Nephron (organoid): ENCODE measurements at regions not wholly inside any gene's neighbourhood (a gene's known extent, or its start where the extent isn't known, plus 50 kb on each side); places are given as distances from the start of the nearest gene placed in this dataset.
"Not testable (repeated sequence)": the region's sequence is repeated elsewhere in the genome, so short reads cannot be mapped to it uniquely, and the experiment has no call there.

Source experiments
- H3K27ac Mint-ChIP-seq, 3 experiments: 2 replicates each; pipeline ENCODE4 v1.8.0; 2020; ENCODE audit warnings: mixed read lengths in 3 of 3, mild to moderate bottlenecking in 2 of 3, moderate library complexity in 1 of 3
- H3K27me3 Mint-ChIP-seq: 2 replicates; pipeline ENCODE4 v1.8.0; 2021; ENCODE audit warnings: low read depth, mild to moderate bottlenecking, moderate library complexity, mixed read lengths
- H3K36me3 Mint-ChIP-seq: 2 replicates; pipeline ENCODE4 v1.8.0; 2020; ENCODE audit warnings: low read depth, mixed read lengths
- H3K4me1 Mint-ChIP-seq: 2 replicates; pipeline ENCODE4 v1.8.0; 2020; ENCODE audit warnings: mixed read lengths
- H3K4me3 Mint-ChIP-seq, 3 experiments: 2 replicates each; pipeline ENCODE4 v1.8.0; 2020; ENCODE audit warnings: mild to moderate bottlenecking in 3 of 3, mixed read lengths in 3 of 3, moderate library complexity in 2 of 3
- H3K9me3 Mint-ChIP-seq: 2 replicates; pipeline ENCODE4 v1.8.0; 2020; ENCODE audit warnings: mixed read lengths
- TF ChIP-seq, protein P1 (sequence below), 3 experiments: fragments of 200-600 bp; sonication (generic); IDR thresholded peaks; one replicate each; pipeline ENCODE4 v1.5.0; 2021; ENCODE audit warnings: antibody characterized with exemption in 3 of 3; ENCODE audit not compliant: unreplicated experiment in 3 of 3

DNA sequence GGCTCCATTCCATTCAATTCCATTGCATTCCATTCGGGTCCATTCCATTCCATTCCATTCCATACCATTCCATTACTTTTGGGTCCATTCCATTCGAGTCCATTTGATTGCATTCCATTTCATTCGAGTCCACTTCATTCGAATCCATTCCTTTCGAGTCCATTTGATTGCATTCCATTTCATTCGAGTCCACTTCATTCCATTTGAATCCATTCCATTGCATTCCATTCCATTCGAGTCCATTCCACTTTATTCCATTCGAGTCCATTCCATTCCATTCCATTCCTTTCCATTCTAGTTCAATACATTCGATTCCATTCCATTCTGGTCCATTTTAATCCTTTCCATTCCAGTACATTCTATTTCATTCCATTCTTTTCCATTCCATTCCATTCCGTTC lies 334.0 kb downstream of the ZNF33B start:
- H3K4me3 Mint-ChIP-seq = no peak overlapping the region
- H3K27ac Mint-ChIP-seq = no peak overlapping the region
- no peaks in the 10 kb centered on the region for H3K27me3 Mint-ChIP-seq
- H3K9me3 Mint-ChIP-seq = peaks cover 97% of the 10 kb centered on the region
- H3K4me1 Mint-ChIP-seq = no peaks in the 10 kb centered on the region
- H3K36me3 Mint-ChIP-seq = peaks cover 79% of the 10 kb centered on the region
- TF ChIP-seq, protein P1, sequence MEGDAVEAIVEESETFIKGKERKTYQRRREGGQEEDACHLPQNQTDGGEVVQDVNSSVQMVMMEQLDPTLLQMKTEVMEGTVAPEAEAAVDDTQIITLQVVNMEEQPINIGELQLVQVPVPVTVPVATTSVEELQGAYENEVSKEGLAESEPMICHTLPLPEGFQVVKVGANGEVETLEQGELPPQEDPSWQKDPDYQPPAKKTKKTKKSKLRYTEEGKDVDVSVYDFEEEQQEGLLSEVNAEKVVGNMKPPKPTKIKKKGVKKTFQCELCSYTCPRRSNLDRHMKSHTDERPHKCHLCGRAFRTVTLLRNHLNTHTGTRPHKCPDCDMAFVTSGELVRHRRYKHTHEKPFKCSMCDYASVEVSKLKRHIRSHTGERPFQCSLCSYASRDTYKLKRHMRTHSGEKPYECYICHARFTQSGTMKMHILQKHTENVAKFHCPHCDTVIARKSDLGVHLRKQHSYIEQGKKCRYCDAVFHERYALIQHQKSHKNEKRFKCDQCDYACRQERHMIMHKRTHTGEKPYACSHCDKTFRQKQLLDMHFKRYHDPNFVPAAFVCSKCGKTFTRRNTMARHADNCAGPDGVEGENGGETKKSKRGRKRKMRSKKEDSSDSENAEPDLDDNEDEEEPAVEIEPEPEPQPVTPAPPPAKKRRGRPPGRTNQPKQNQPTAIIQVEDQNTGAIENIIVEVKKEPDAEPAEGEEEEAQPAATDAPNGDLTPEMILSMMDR (IDR thresholded peaks at IDR 0.05; ENCODE audit: unreplicated experiment in 3 of 3) = no peak

DNA sequence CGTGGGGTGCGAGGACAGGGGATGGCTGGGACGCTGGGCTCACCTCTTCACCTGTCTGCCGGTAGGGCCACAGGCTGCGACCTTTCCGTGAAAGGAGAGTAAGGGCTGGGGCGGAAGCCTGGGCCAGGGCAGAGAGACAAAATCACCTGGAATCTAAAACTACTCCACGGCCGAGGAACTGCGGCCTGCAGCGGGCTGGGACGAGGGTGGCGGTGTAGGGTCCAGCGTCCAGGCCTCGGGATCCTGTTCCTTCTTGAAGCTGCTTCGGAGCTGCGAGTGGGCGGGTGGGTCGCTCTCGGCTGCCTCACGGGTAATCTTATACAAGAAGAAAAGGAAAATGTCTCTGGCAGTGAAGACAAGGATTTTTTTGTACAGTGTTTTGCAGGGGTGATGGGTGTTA lies 356.5 kb downstream of the ZNF33B start:
- not testable (repeated sequence) for H3K36me3 Mint-ChIP-seq, H3K27me3 Mint-ChIP-seq, H3K4me1 Mint-ChIP-seq, H3K4me3 Mint-ChIP-seq, H3K27ac Mint-ChIP-seq
- peaks cover 19% of the 10 kb centered on the region for H3K9me3 Mint-ChIP-seq

DNA sequence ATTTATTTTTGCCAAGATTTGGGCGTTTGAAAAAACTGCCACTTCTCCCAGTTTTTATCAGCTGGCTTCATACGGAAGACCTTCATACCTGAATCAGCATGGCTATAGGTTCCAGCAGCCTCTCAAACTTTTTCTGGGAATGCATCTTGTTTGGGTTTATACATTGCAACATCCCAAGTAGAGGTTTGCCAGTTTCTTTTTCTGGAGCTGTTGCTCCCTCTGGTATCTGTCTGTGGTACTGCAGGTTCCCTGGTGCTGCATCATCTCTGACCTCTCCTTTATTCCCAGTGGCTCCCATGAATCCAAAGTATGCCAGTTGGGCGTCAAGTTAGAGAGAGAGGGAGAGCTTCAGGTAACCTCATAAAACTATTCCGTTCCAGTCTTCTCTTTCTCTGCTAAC lies 368.6 kb downstream of the ZNF33B start:
- not testable (repeated sequence) for H3K4me3 Mint-ChIP-seq, H3K27me3 Mint-ChIP-seq, H3K27ac Mint-ChIP-seq, H3K36me3 Mint-ChIP-seq, H3K4me1 Mint-ChIP-seq
- peaks cover 25% of the 10 kb centered on the region for H3K9me3 Mint-ChIP-seq

DNA sequence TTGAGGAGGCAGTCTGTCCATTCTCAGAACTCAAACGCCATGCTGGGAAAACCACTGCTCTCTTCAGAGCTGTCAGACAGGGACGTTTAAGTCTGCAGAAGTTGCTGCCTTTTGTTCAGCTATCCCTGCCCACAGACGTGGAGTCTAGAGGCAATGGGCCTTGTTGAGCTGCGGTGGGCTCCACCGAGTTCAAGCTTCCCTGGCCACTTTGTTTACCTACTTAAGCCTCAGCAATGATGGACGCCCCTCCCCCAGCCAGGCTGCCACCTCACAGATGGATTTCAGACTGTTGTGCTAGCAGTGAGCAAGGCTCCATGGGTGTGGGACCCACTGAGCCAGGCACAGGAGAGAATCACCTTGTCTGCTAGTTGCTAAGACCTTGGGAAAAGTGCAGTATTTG lies 375.1 kb downstream of the ZNF33B start:
- H3K36me3 Mint-ChIP-seq, H3K4me1 Mint-ChIP-seq, H3K4me3 Mint-ChIP-seq, H3K27ac Mint-ChIP-seq, H3K27me3 Mint-ChIP-seq: not testable (repeated sequence)
- H3K9me3 Mint-ChIP-seq = peaks cover 38% of the 10 kb centered on the region

DNA sequence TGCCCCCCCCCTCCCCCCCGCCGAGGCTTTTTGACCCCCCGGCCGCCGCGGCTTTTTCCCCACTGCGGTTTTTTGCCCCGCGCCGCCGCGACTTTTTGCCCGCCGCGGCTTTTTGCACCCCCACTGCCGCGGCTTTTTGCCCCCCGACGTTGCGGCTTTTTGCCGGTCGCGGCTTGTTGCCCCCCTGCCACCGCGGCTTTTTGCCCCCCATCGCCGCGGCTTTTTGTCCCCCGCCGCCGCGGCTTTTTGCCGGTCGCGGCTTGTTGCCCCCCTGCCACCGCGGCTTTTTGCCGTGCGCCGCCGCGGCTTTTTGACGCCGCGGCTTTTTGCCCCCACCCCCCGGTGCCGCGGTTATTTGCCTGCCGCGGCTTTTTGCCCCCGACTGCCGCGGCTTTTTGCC lies 395.4 kb downstream of the ZNF33B start:
- not testable (repeated sequence) for H3K36me3 Mint-ChIP-seq, H3K27ac Mint-ChIP-seq
- H3K9me3 Mint-ChIP-seq = peaks cover 27% of the 10 kb centered on the region

DNA sequence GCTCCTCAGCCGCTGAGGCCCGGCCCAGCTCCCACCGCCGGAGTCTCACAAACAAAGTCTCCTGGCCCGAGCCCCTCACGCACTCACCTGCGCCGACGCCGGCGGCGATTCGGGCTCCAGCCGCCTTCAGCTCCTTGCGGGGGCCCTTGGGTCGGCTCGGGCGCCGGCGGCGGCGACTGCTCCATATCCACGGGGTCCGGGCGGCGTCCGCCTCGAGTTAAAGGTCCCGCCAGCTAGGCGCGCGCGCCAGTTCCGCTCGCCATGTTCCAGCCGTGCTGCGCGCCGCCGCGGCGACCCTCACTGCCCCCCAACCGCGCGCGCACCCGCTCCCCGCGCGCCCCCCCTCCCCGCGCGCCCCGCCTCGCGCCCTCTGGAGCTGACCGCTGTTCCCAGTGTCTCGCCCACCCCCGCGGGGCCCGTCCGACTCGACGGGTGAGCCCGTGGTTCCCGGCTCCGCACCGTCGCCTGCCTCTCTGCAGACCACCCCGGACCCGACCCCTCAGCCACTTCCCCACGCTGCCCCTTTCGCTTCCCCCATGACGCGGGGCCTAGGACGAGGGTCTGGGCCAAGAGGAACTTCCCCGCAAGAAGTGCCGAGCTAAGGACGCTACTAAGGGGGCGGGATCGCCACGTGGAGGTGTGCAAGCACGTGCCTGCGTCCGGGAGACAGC lies 396.1 kb downstream of the ZNF33B start:
- TF ChIP-seq, protein P1 (IDR thresholded peaks at IDR 0.05; ENCODE audit: unreplicated experiment in 3 of 3) = no peak
- H3K9me3 Mint-ChIP-seq = peaks cover 30% of the 10 kb centered on the region
- no peaks in the 10 kb centered on the region for H3K27me3 Mint-ChIP-seq
- H3K4me3 Mint-ChIP-seq = no peak overlapping the region
- no peak overlapping the region for H3K27ac Mint-ChIP-seq
- peaks cover 3% of the 10 kb centered on the region for H3K36me3 Mint-ChIP-seq
- H3K4me1 Mint-ChIP-seq = no peaks in the 10 kb centered on the region

More for the DNA sequence above, 395.4 kb downstream of the ZNF33B start:
- not testable (repeated sequence) for H3K4me1 Mint-ChIP-seq, H3K4me3 Mint-ChIP-seq, H3K27me3 Mint-ChIP-seq

DNA sequence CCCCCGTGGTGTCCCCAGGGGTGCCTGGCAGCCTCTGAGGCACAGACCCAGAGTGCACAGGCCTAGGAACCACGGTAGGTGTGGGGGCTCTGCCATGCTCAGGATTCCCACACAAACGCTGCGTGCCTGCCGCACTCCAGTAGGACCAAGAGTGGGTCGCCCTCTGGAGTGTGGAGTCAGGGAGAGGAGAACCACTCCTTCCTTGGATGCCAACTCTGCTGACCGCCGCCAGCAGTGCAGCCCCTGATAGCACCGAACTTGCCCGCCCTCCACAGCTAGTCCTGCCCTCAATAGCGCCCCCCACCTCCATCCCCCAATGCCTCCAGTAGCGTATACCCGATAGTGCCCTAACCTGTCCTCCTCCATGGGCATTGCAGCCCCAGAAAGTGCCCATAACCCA lies 402.0 kb downstream of the ZNF33B start:
- H3K27ac Mint-ChIP-seq, H3K27me3 Mint-ChIP-seq, H3K4me3 Mint-ChIP-seq, H3K4me1 Mint-ChIP-seq, H3K36me3 Mint-ChIP-seq: not testable (repeated sequence)
- H3K9me3 Mint-ChIP-seq = peaks cover 21% of the 10 kb centered on the region

DNA sequence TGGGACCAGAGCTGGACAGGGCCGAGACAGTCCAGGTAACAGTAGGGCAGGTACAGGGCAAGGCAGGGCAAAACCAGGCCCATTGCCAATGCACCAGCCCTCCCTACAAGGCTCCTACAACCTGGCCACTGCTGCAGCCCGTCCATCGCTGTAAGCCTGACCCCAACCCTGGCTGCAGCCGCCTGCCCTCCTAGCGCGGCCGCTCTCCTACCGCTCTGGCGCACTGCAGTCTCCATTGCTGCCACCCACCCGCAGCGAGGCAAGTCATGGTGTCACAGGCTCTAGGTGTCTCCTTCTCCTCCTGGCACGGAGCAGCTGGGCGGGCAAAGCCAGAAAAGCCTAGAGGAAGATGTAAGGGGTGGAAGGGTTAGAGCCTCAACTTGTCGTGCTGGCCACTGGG lies 402.6 kb downstream of the ZNF33B start:
- not testable (repeated sequence) for H3K4me1 Mint-ChIP-seq, H3K36me3 Mint-ChIP-seq

DNA sequence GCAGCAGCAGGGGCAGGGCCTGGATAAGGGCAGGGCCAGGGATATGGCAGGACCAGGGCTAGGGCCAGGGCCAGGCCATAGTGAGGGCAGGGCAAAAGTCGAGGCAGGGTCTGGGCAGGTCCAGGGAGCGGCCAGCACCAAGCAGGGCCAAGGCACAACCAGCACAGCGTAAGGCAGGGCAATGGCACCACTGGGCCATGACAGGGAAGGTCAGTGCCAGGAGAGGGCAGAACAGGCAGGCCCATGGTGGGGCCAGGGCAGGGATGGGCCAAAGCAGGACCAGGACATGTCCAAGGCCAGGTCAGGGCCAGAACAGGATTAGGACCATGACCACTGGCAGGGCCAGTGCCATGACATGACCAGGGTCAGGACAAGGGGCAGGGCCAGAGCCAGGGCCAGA lies 403.1 kb downstream of the ZNF33B start:
- H3K9me3 Mint-ChIP-seq = peaks cover 27% of the 10 kb centered on the region
- H3K27me3 Mint-ChIP-seq, H3K36me3 Mint-ChIP-seq, H3K4me1 Mint-ChIP-seq, H3K4me3 Mint-ChIP-seq, H3K27ac Mint-ChIP-seq: not testable (repeated sequence)

More for the DNA sequence above, 402.6 kb downstream of the ZNF33B start:
- not testable (repeated sequence) for H3K27ac Mint-ChIP-seq, H3K27me3 Mint-ChIP-seq, H3K4me3 Mint-ChIP-seq
- peaks cover 23% of the 10 kb centered on the region for H3K9me3 Mint-ChIP-seq

DNA sequence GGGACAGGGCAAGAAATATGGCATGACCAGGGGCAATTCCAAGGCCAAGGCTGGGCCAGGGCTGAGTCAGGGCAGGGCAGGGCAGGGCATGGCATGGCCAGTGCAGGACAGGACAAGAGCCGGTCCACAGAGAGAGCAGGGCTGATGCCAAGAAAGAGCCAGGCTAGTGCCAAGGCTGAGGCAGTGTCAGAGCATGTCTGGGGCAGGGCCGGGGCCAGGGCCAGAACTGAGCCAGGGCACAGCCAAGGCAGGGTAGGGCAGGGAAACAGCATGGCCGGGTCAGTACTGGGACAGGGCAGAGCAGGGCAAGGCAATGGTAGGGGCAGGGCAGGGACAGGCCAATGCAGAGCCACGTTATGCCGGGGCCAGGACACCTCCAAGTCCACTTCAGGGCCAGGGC lies 403.9 kb downstream of the ZNF33B start:
- not testable (repeated sequence) for H3K4me3 Mint-ChIP-seq, H3K36me3 Mint-ChIP-seq, H3K4me1 Mint-ChIP-seq, H3K27me3 Mint-ChIP-seq, H3K27ac Mint-ChIP-seq
- H3K9me3 Mint-ChIP-seq = peaks cover 29% of the 10 kb centered on the region

DNA sequence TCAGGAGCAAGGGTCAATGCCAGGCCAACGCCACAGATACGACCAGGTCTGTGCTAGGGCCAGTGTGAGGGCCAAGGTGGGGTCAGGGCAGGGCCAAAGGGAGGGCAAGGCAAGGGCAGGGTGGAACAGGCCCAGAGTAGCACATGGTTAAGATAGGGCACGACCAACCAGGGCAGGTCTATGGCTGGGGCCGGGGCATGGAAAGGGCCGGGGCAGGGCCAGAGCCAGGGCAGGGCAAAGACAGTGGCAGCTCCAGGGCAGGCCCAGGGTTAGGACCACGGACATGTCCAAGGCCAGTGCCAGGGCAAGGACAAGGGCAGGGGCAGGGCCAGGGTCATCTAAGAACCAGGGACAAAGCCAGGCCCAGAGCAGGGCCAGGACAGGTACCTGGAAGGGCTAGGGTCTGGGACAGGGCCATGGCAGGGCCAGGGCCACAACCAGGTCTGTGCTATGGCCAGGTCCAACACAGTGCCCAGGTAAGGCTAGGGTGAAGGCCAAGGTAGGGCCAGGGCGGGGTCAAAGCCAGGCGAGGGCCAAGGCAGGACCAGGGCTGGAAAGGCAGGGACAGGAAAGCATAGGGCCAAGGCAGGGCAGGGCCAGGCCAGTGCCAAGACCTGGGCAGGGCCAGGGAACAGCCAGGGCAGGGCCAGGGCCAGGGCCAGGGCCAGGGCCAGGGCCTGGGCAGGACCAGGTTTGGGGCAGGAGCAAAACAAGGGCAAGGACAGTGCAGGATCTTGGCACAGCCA lies 404.7 kb downstream of the ZNF33B start:
- peaks cover 29% of the 10 kb centered on the region for H3K9me3 Mint-ChIP-seq
- H3K4me3 Mint-ChIP-seq = not testable (repeated sequence)

DNA sequence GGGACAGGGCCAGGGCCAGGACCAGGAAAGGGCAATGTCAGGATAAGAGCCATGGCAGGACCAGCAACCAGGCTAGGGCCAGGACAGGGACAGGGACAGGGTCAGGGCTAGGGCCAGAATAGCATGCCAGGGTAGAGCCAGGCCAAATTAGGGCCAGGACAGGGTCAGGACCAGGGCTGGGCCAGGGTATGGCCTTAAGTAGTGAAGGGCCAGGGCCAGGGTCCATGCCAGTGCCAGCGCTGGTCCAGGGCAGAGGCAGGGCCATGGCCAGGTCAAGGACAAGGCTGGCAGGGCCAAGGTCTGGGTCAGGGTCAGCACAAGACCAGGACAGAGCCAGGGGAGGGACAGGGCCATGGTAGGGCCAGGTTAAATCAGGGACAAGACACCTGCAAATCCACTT lies 405.4 kb downstream of the ZNF33B start:
- H3K27ac Mint-ChIP-seq, H3K4me3 Mint-ChIP-seq, H3K27me3 Mint-ChIP-seq, H3K36me3 Mint-ChIP-seq, H3K4me1 Mint-ChIP-seq: not testable (repeated sequence)
- H3K9me3 Mint-ChIP-seq = peaks cover 34% of the 10 kb centered on the region

More for the DNA sequence above, 404.7 kb downstream of the ZNF33B start:
- not testable (repeated sequence) for H3K27ac Mint-ChIP-seq, H3K36me3 Mint-ChIP-seq, H3K4me1 Mint-ChIP-seq, H3K27me3 Mint-ChIP-seq

DNA sequence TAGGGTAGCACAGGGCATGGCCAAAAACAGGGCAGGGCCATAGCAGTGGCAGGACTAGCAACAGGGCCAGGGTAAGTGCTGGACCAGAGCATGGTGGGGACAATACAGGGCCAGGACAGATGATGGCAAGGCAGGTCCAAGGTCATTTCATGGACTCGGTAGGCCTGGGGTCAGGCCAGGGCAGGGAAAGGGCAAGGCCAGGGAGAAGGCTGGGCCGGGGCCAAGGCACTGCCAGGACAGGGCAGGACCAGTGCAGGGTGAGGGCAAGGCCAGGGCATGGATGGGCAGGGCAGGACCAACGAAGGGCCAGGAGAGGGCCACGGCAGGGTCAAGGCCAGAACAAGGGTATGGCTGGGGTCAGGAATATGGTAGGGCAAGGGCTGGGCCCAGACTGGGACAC lies 407.6 kb downstream of the ZNF33B start:
- H3K4me3 Mint-ChIP-seq, H3K27ac Mint-ChIP-seq, H3K27me3 Mint-ChIP-seq, H3K4me1 Mint-ChIP-seq: not testable (repeated sequence)
- Mint-ChIP-seq H3K9me3 (peaks cover 48% of the 10 kb centered on the region), H3K36me3 (peaks cover 18% of the 10 kb centered on the region)
